ENCODE measurements at regions not wholly inside any gene's neighbourhood (a gene's known extent, or its start where the extent isn't known, plus 50 kb on each side); places are given as distances from the start of the nearest gene placed in this dataset.

GRCh38 chr11:12058425-12059115 is 50.1 kb upstream of the DKK3 start:
- TF ChIP-seq CTCF (IDR thresholded peaks at IDR 0.05) (no peak), POLR2A (IDR thresholded peaks at IDR 0.05) (no peak), EP300 (IDR thresholded peaks at IDR 0.05) (no peak), POLR2AphosphoS5 (IDR thresholded peaks at IDR 0.05) (no peak)
